ENCODE measurements at regions not wholly inside any gene's neighbourhood (a gene's known extent, or its start where the extent isn't known, plus 50 kb on each side); places are given as distances from the start of the nearest gene placed in this dataset.

DNA sequence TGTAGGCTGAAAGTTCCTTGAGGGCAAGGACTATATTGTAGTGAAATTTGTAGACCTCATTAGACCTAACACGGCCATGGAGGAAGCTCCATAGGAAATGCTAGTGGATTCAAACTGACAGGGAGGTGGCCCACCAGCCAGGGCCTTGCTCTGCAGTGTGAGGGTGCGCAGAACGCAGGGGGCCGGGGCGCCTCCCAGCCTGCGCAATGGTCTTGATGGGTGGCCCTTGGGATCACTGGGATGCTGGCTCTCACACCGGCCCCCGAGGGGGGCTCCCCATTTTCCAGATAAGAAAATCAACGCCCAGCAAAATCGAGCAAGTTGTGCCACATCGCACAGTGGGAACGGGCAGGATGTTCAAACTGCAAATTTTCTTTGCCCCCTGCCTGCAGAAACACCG lies 655.4 kb downstream of the GALR1 start:
- TF ChIP-seq, protein P1, sequence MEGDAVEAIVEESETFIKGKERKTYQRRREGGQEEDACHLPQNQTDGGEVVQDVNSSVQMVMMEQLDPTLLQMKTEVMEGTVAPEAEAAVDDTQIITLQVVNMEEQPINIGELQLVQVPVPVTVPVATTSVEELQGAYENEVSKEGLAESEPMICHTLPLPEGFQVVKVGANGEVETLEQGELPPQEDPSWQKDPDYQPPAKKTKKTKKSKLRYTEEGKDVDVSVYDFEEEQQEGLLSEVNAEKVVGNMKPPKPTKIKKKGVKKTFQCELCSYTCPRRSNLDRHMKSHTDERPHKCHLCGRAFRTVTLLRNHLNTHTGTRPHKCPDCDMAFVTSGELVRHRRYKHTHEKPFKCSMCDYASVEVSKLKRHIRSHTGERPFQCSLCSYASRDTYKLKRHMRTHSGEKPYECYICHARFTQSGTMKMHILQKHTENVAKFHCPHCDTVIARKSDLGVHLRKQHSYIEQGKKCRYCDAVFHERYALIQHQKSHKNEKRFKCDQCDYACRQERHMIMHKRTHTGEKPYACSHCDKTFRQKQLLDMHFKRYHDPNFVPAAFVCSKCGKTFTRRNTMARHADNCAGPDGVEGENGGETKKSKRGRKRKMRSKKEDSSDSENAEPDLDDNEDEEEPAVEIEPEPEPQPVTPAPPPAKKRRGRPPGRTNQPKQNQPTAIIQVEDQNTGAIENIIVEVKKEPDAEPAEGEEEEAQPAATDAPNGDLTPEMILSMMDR (IDR thresholded peaks at IDR 0.05; ENCODE audit: poor library complexity, severe bottlenecking) = no peak
- no peak for TF ChIP-seq EP300 (conservative IDR thresholded peaks at IDR 0.05; ENCODE audit: poor library complexity, severe bottlenecking)
- no peak for TF ChIP-seq MXI1 (conservative IDR thresholded peaks at IDR 0.05; ENCODE audit: poor library complexity, severe bottlenecking)
- no peak for TF ChIP-seq POLR2AphosphoS5 (IDR thresholded peaks at IDR 0.05)
- TF ChIP-seq TAF1 (IDR thresholded peaks at IDR 0.05; ENCODE audit: low read depth) = no peak
- TF ChIP-seq, protein P2, sequence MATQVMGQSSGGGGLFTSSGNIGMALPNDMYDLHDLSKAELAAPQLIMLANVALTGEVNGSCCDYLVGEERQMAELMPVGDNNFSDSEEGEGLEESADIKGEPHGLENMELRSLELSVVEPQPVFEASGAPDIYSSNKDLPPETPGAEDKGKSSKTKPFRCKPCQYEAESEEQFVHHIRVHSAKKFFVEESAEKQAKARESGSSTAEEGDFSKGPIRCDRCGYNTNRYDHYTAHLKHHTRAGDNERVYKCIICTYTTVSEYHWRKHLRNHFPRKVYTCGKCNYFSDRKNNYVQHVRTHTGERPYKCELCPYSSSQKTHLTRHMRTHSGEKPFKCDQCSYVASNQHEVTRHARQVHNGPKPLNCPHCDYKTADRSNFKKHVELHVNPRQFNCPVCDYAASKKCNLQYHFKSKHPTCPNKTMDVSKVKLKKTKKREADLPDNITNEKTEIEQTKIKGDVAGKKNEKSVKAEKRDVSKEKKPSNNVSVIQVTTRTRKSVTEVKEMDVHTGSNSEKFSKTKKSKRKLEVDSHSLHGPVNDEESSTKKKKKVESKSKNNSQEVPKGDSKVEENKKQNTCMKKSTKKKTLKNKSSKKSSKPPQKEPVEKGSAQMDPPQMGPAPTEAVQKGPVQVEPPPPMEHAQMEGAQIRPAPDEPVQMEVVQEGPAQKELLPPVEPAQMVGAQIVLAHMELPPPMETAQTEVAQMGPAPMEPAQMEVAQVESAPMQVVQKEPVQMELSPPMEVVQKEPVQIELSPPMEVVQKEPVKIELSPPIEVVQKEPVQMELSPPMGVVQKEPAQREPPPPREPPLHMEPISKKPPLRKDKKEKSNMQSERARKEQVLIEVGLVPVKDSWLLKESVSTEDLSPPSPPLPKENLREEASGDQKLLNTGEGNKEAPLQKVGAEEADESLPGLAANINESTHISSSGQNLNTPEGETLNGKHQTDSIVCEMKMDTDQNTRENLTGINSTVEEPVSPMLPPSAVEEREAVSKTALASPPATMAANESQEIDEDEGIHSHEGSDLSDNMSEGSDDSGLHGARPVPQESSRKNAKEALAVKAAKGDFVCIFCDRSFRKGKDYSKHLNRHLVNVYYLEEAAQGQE (IDR thresholded peaks at IDR 0.05; ENCODE audit: borderline replicate concordance) = no peak
- no peak for TF ChIP-seq RAD21 (conservative IDR thresholded peaks at IDR 0.05)
- TF ChIP-seq EZH2 (IDR thresholded peaks at IDR 0.05; ENCODE audit: borderline replicate concordance, insufficient read depth, low read length, poor library complexity, severe bottlenecking) = no peak
- no peak for TF ChIP-seq SMC3 (conservative IDR thresholded peaks at IDR 0.05; ENCODE audit: poor library complexity)
